ENCODE measurements at regions not wholly inside any gene's neighbourhood (a gene's known extent, or its start where the extent isn't known, plus 50 kb on each side); places are given as distances from the start of the nearest gene placed in this dataset.
"Not testable (repeated sequence)": the region's sequence is repeated elsewhere in the genome, so short reads cannot be mapped to it uniquely, and the experiment has no call there.

- DNase-seq (ENCODE audit: low read depth): no peak
These were observed 182.2 kb upstream of the GNAI1 start for GRCh38 chr7:79952399-79952798.

- no peak for DNase-seq (ENCODE audit: low read depth)
These were observed 183.2 kb upstream of the GNAI1 start for GRCh38 chr7:79951415-79951814.

DNA sequence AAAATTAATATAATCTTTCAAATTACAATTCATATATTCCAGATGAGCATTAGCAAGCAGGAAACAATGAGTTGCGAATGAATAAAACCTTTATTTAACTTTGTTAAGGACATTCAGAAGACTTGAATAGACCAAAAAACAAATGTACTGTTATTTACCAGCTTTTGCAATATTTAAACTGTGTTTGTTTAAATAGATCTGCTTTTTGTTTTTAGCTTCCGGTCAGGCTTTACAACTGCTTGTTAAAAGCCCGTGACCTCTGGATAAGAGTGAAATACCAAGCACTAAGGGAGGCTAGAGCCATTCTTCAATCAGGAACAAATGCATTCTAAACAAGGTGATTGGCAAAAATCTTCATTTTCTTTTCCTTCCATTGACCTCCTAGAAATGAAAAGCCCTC lies 184.9 kb upstream of the GNAI1 start:
- DNase-seq (ENCODE audit: low read depth): no peak

DNA sequence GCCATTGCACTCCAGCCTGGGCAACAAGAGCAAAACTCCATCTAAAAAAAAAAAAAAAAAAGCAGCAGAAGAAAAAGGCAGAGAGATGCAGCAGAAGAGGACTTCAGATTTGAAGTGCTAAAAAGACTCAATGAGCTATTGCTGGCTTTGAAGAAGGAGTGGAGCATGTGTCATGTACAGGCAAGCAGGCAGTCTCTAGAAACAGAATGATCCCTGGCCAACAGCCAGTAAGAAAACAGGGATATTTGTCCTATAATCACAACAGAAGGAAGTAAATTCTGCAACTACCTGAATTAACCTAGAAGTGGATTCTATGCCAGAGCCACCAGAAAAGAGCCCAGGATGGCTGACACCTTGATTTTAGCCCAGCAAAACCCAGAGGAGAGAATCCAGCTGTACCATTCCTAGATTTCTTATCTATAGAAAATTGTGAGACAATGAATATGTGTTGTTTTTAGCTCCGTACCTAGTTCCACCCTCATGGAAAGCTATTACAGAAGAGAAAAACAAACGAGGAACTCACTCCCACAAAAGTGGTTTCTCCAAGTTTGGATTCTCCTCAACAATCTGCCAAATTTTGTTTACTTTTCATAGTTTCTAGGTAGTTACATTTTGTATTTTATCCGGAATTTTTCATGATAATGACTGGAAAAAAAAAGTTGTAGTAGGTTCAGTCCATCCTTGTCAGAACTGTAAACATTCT lies 198.2 kb upstream of the GNAI1 start:
- no peak for DNase-seq (ENCODE audit: low read depth)

GRCh38 chr7:79934727-79935126 lies 199.9 kb upstream of the GNAI1 start:
- no peak for DNase-seq (ENCODE audit: low read depth)

DNA sequence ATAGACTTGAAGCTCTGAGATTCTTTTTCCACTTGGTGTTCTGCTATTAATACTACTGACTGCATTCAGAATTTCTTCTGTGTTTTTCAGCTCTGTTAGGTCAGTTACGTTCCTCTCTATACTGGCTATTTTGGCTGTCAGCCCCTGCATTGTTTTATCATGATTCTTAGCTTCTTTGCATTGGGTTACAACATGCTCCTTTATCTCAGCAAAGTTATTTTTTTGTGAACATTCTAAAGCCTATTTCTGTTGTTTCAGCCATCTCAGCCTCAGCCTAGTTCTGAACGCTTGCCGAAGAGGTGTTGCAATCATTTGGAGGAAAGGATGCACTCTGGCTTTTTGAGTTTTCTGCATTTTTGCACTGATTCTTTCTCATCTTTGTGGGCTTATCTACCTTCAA lies 201.5 kb upstream of the GNAI1 start:
- DNase-seq (ENCODE audit: low read depth): no peak

GRCh38 chr7:79930604-79931003 lies 204.0 kb upstream of the GNAI1 start:
- no peak for DNase-seq (ENCODE audit: low read depth)

DNA sequence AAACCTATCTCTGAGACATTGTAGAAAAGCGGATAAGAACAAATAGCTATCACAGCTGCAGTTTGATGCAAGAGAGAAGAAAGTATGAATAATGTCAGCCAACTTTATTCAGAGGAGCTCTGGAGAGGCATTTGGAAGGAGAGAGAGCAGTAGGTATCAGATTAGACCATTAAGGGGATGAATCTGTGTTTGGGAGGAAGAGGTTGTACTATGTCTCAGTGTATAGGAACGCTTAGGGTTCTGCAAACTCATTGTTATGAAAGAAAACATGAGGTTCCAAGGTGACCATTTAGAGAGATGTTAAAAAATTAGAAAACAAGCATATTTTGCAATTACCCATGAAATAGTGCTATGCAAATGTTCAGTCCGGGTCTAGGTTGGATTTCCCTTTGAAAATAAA lies 207.5 kb upstream of the GNAI1 start:
- DNase-seq (ENCODE audit: low read depth): no peak

- DNase-seq (ENCODE audit: low read depth): no peak
These were observed 210.7 kb upstream of the GNAI1 start for GRCh38 chr7:79923953-79924352.

- DNase-seq (ENCODE audit: low read depth): no peak
These were observed 211.7 kb upstream of the GNAI1 start for GRCh38 chr7:79922894-79923293.

GRCh38 chr7:79921976-79922375 lies 212.7 kb upstream of the GNAI1 start:
- no peak for DNase-seq (ENCODE audit: low read depth)

DNA sequence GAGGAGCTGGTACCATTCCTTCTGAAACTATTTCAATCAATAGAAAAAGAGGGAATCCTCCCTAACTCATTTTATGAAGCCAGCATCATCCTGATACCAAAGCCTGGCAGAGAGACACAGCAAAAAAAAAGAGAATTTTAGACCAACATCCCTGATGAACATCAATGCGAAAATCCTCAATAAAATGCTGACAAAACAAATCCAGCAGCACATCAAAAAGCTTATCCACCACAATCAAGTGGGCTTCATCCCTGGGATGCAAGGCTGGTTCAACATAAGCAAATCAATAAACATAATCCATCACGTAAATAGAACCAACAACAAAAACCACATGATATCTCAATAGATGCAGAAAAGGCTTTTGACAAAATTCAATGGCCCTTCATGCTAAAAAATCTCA lies 216.0 kb upstream of the GNAI1 start:
- not testable (repeated sequence) for DNase-seq (ENCODE audit: low read depth)

GRCh38 chr7:79915346-79915745 lies 219.3 kb upstream of the GNAI1 start:
- not testable (repeated sequence) for DNase-seq (ENCODE audit: low read depth)

GRCh38 chr7:79912213-79912633 lies 222.4 kb upstream of the GNAI1 start:
- no peak for DNase-seq (ENCODE audit: low read depth)

GRCh38 chr7:79911420-79911819 lies 223.2 kb upstream of the GNAI1 start:
- DNase-seq (ENCODE audit: low read depth): no peak

DNA sequence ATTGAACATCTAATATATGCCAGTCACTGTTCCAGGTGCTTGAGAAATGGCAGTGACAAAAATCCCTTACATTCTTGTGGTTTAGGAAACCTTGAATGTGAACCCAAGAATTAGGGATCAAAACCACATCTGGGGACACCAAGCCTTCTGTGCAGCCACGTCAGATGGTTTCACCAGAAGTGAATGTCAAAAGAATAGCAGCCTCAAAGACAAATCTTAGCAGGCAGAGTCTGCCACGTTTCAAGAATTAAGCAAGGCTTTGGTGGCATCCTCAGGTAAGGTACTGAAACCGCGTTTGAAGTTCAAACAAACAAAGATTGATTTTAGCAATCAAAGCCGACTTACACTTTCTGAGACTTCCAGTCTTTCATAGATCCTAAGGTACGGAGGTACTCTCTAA lies 225.5 kb upstream of the GNAI1 start:
- no peak for DNase-seq (ENCODE audit: low read depth)

DNA sequence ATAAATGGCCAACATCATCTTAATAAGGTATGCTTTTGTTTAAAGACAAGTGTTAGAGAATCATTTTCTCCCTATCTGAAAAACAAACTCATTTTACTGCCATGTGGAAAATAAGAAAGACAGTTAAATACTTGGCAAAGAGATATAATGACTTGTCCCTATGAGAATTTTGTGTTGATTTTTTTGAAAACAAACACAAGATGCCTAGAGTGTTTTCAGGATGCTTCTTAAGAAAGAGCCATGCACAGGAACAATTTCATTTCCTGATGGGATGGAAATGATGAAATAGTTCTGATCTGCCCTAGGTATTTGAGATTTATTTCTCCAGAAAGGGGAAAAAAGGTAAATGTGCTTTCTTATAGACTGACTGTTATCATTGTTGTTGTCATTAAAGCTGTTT lies 237.5 kb upstream of the GNAI1 start:
- DNase-seq (ENCODE audit: low read depth): no peak

GRCh38 chr7:79893991-79894390 lies 240.6 kb upstream of the GNAI1 start:
- no peak for DNase-seq (ENCODE audit: low read depth)

DNA sequence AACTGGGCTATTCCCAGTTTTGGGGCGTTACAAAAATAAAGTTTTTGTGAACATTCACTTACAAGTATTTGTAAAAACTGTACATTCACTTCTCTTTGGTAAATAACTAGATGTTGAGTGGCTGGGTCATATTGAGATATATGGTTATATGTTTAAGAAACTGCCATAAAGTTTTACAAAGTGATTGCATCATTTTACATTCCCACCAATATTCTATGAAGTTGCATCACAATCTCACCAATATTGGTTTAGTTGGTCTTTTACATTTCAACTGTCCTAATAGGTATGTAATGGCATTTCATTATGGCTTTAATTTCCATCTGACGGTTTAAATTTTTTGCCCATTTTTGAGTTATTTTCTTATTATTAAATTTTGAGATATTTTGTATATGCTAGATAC lies 251.7 kb upstream of the GNAI1 start:
- DNase-seq (ENCODE audit: low read depth): no peak

GRCh38 chr7:79880312-79880711 lies 254.3 kb upstream of the GNAI1 start:
- no peak for DNase-seq (ENCODE audit: low read depth)

DNA sequence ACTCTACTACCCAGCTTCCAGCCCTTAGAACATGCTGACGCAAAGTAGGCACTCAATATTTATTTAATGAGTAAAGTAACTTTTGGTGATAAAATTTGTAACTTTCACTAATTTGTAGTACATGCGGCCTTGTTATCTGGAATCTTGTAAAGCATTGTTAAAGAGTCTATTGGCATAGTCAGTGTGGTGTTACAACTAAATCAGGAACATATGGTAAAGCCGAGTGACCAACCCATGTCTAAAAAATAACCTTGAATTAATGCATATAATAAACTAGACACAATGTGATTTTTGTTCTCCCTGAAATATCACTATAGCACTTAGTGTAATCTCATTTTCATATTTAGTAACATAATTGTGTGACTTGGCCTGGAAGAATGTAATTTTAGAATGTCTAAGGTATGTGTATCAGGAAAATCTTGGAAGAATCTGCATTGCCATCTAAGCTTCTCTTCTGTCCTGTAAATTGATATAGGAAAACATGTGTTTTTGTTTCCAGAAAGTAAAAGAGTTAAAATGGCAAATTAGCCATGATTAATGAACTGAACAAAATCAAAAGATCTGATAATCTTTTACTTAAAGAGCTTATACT lies 256.7 kb upstream of the GNAI1 start:
- DNase-seq (ENCODE audit: low read depth): no peak

DNA sequence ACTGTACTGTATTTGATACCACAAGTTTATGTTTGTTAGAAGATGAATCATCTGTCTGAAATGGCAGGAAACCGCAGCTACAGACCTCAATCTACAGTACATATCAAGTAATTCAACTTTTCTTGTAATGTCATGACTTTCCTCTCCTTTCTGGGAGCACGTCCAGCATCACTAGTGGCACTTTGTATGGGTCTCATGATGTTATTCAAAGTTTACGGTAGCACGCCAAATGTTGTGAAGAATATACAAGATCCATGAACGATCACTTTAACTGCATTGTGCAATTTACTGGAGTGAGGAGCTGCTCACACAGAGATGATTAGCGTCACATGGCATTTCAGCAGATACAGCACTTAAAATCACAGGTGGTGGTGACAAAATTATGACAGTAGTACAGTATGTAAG lies 257.8 kb upstream of the GNAI1 start:
- no peak for DNase-seq (ENCODE audit: low read depth)

- DNase-seq (ENCODE audit: low read depth): no peak
These were observed 259.8 kb upstream of the GNAI1 start for GRCh38 chr7:79874797-79875196.

DNA sequence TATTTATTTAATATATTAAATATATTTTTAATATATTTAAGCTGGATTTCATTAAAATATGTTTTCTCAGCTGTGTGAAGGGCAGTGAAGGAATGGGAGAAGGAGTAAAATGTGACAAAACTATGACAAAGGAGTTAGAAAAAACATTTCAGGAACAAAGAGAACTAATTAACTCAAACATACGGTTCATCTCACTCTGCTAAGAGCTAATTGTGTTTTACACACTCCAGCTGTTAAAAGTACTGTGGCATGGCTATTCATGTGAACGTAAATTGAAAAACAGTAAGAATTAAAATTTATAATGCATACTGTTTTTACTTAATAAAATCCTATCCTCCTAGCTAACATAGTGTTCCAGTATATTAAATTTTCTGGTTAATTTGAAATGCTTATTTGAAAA lies 262.5 kb upstream of the GNAI1 start:
- DNase-seq (ENCODE audit: low read depth): no peak
